Astrocyte (in vitro differentiated cells and primary cell): ENCODE measurements at regions not wholly inside any gene's neighbourhood (a gene's known extent, or its start where the extent isn't known, plus 50 kb on each side); places are given as distances from the start of the nearest gene placed in this dataset.

ENCODE experiments used
- CTCF ChIP-seq: IDR thresholded peaks from 2 replicates; pipeline ENCODE4 v1.5.1; 2011; ENCODE audit warnings: low read depth, mild to moderate bottlenecking, inconsistent platforms, low read length, moderate library complexity; ENCODE audit not compliant: insufficient read depth
- EZH2 ChIP-seq: IDR thresholded peaks from 2 replicates; pipeline ENCODE4 v1.6.1; 2012; ENCODE audit warnings: mild to moderate bottlenecking, low read length, inconsistent platforms; ENCODE audit not compliant: insufficient read depth

GRCh38 chr4:62872856-62873255, 1536.4 kb downstream of the TECRL start:
- TF ChIP-seq CTCF (no peak), EZH2 (no peak)
